HFF-Myc (cell line): ENCODE measurements at regions not wholly inside any gene's neighbourhood (a gene's known extent, or its start where the extent isn't known, plus 50 kb on each side); places are given as distances from the start of the nearest gene placed in this dataset.

Experiments used
- DNase-seq: peaks from one replicate; pipeline ENCODE4 v3.0.0-alpha.2; 2011; ENCODE audit warnings: low read depth; ENCODE audit errors: extremely low read depth
- H3K4me3 ChIP-seq: replicated peaks from 2 replicates; pipeline ENCODE4 v1.5.1; 2011; ENCODE audit warnings: low read depth, mild to moderate bottlenecking, control low read depth, low read length
- CTCF ChIP-seq: IDR thresholded peaks from 2 replicates; pipeline ENCODE4 v1.5.1; 2012; ENCODE audit warnings: mild to moderate bottlenecking, low read depth, low read length, control low read depth; ENCODE audit errors: missing control alignments

GRCh38 chr15:98151096-98151495 lies 190.6 kb downstream of the ARRDC4 start:
- no peak for DNase-seq
- H3K4me3 ChIP-seq, result no peak overlapping the region
- no peak for TF ChIP-seq CTCF

DNA sequence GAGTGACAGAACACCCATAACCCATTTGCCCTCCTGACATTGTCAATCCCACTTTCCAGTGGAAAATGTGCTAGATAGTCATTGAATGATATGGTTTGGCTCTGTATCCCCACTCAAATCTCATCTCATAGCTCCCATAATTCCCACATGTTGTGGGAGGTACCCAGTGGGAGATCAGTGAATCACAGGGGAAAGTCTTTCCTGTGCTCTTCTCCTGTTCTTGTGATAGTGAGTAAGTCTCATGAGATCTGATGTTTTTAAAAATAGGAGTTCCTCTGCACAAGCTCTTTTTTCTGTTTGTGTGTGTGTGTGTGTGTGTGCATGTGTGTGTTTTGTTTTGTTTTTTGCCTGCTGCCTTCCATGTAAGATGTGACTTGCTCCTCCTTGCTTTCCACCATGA lies 191.7 kb downstream of the ARRDC4 start:
- DNase-seq, result no peak
- TF ChIP-seq CTCF, result no peak
- no peak overlapping the region for H3K4me3 ChIP-seq

- peak; percentile 84 for DNase-seq
- no peak overlapping the region for H3K4me3 ChIP-seq
- TF ChIP-seq CTCF, result no peak
Observed at GRCh38 chr15:98154863-98155262, 194.4 kb downstream of the ARRDC4 start.

GRCh38 chr15:98155356-98155755 lies 194.9 kb downstream of the ARRDC4 start:
- DNase-seq, result peak; percentile 43
- no peak for TF ChIP-seq CTCF
- H3K4me3 ChIP-seq, result no peak overlapping the region

- no peak for DNase-seq
- no peak overlapping the region for H3K4me3 ChIP-seq
- TF ChIP-seq CTCF, result no peak
Observed at GRCh38 chr15:98160236-98160635, 199.7 kb downstream of the ARRDC4 start.

DNA sequence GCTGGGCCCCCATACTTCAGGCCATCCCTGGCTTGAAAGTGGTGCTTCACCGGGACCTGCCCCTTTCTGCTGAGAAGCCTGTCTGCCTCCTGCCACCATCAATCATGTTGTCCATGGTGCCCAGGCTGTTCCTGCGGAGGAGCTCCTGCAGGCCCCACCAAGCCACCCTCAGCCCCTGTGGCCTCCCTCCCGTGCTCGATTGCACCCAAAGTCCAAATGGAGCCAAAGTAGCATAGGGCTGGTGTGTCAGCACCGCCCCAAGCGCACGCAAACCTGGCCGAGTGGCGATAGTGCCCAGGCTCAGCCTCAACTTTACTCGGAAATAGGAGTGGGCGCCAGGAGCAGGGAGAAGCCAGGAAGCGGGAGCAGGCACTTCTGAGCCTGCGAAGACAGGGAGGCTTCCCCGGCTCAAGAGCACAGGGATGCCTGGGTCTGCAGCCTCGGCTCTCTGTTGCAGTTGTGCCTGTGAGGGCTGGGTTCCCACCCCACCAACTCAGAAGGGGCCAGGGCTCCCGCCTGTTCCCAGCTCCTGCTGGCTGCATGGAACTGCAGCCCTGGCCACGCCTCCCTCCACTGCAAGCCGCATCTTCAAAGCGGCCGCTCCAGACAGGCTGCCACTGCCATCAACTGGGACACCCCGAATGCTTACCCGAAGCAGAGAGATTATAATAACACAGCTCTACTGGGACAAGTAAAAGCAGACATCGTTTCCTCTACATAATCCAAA lies 203.0 kb downstream of the ARRDC4 start:
- no peak overlapping the region for H3K4me3 ChIP-seq
- no peak for DNase-seq
- TF ChIP-seq CTCF, result no peak

GRCh38 chr15:98164571-98164970 lies 204.1 kb downstream of the ARRDC4 start:
- TF ChIP-seq CTCF, result no peak
- no peak for DNase-seq
- H3K4me3 ChIP-seq, result no peak overlapping the region
